Ishikawa (cell line): ENCODE measurements at regions not wholly inside any gene's neighbourhood (a gene's known extent, or its start where the extent isn't known, plus 50 kb on each side); places are given as distances from the start of the nearest gene placed in this dataset.
A peak's percentile ranks its signal among the peaks of the same experiment; 100 is the strongest.

Experiments used
- CEBPB ChIP-seq: IDR thresholded peaks from 2 replicates; pipeline ENCODE4 v1.6.1; 2012
- CREB1 ChIP-seq: IDR thresholded peaks from 2 replicates; pipeline ENCODE4 v1.6.1; 2012; ENCODE audit warnings: low read depth
- EGR1 ChIP-seq: IDR thresholded peaks from 2 replicates; pipeline ENCODE4 v1.6.1; 2012
- EP300 ChIP-seq: IDR thresholded peaks from 2 replicates; pipeline ENCODE4 v1.6.1; 2012; ENCODE audit warnings: borderline replicate concordance
- FOXM1 ChIP-seq: IDR thresholded peaks from 2 replicates; pipeline ENCODE4 v1.6.1; 2012; ENCODE audit warnings: low read depth, borderline replicate concordance
- NFIC ChIP-seq: IDR thresholded peaks from 2 replicates; pipeline ENCODE4 v1.6.1; 2012
- RAD21 ChIP-seq: IDR thresholded peaks from 2 replicates; pipeline ENCODE4 v1.6.1; 2012; ENCODE audit warnings: low read depth
- TAF1 ChIP-seq: IDR thresholded peaks from 2 replicates; pipeline ENCODE4 v1.6.1; 2012; ENCODE audit warnings: low read depth, mild to moderate bottlenecking
- TCF12 ChIP-seq: IDR thresholded peaks from 2 replicates; pipeline ENCODE4 v1.6.1; 2012; ENCODE audit warnings: low read depth
- TEAD4 ChIP-seq: IDR thresholded peaks from 2 replicates; pipeline ENCODE4 v1.6.1; 2012
- YY1 ChIP-seq: IDR thresholded peaks from 2 replicates; pipeline ENCODE4 v1.6.1; 2012; ENCODE audit warnings: low read depth
- ZBTB7A ChIP-seq: IDR thresholded peaks from 2 replicates; pipeline ENCODE4 v1.6.1; 2012; ENCODE audit warnings: low read depth
- TF ChIP-seq, protein P1 (sequence below): IDR thresholded peaks from 2 replicates; pipeline ENCODE4 v1.6.1; 2012
- TF ChIP-seq, protein P2 (sequence below): IDR thresholded peaks from 2 replicates; pipeline ENCODE4 v1.6.1; 2012; ENCODE audit warnings: low read depth, mild to moderate bottlenecking
- TF ChIP-seq, protein P3 (sequence below): IDR thresholded peaks from 2 replicates; pipeline ENCODE4 v1.6.1; 2012

DNA sequence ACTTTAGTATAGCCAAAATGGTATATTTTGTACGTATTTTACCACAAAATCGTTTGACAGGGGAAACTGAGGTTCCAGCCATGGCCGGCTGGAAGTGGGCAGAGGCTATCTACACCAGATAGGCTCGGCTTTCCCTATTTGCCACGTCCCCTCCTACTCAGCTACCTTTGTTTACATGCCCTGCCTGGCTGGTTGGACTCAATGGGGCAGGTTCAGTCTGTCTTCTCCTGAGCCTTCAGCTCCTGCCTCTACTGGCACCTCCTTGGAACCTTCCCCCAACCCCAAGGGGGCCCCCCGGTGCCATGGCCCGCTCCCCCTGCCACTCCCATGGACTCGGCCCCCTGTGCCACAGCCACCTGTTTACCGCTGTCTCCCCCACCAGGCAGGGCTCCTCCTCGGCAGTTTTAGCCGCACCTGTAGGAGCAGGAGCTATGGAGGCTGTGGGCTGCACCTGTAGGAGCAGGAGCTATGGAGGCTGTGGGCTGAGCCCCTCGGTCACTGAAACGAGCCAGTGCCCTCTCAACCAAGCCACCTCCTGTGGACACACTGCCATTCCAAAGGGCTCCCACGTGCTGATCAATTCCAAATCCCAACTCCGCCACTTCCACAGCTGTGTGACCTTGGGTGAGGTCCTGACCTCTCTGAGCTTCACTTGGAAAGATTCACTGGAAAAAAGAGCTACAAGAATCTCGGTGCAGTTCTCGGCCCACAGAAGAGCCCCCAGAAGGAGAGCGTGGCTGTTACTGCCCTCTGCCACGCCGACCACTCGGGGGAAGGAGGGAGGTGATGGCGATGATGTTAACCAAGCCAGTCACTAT is 62.2 kb downstream of the NCOR2 start:
- TF ChIP-seq YY1: no peak
- TF ChIP-seq TEAD4: no peak
- TF ChIP-seq, protein P1, sequence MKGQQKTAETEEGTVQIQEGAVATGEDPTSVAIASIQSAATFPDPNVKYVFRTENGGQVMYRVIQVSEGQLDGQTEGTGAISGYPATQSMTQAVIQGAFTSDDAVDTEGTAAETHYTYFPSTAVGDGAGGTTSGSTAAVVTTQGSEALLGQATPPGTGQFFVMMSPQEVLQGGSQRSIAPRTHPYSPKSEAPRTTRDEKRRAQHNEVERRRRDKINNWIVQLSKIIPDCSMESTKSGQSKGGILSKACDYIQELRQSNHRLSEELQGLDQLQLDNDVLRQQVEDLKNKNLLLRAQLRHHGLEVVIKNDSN: no peak
- TF ChIP-seq EGR1: no peak
- no peak for TF ChIP-seq EP300
- TF ChIP-seq ZBTB7A: no peak
- TF ChIP-seq CREB1: no peak
- TF ChIP-seq TAF1: no peak
- no peak for TF ChIP-seq NFIC
- TF ChIP-seq RAD21: no peak

DNA sequence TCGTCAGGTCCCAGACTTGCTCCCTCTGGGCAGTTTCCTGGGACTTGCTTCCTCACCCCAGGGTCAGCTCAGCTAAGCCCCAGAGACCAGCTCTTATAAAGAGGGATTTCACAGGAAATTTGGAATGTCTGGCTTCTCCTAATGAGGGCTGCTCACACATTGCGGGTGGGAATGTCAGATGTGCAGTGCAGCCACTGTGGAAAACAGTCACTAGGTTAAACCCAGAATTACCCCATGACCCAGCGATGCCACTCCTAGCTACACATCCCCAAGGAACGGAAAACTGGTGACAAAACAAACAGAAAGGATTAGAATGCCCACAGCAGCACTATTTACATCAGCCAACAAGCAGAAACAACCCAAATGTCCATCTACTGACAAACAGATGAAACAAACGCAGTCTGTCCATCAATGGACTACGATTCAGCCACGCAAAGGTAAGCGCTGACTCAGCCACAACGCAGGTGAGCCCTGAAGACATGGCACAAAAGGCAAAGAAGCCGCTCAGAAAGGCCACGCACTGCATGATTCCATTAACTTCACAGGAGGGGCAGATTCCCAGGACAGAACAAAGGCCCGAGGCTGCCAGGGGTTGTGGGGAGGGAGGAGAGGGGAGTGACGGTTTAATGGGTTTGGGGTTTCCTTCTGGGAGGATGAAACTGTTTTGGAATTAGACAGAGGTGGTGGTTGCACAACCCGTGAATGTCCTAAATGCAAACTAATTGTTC is 63.0 kb downstream of the NCOR2 start:
- TF ChIP-seq ZBTB7A: no peak
- no peak for TF ChIP-seq EGR1
- no peak for TF ChIP-seq YY1
- peak; percentile 80 for TF ChIP-seq TCF12
- TF ChIP-seq NFIC: peak; percentile 57
- peak; percentile 65 for TF ChIP-seq CEBPB
- TF ChIP-seq EP300: peak; percentile 57; the same call in 1 of the 2 replicates

DNA sequence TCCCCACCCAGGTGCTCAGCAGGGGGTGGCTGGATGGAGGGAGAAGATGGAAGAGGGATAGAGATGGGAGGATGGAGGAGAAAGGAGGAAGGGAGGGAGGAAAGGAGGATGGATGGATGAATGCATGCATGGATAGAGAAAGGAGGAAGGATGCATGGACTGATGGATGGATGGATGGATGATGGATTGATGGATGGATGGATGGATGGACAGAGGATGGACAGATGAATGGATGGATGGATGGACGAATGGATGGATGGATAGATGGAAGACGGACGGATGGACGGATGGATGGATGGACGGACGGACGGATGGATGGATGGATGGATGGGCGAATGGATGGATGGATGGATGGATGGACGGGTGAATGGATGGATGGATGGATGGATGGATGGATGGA is 64.1 kb downstream of the NCOR2 start:
- TF ChIP-seq TEAD4 (no peak), FOXM1 (no peak), RAD21 (no peak), TAF1 (no peak), NFIC (no peak), EGR1 (no peak), CREB1 (no peak), EP300 (no peak), ZBTB7A (no peak), CEBPB (no peak), YY1 (no peak), TCF12 (no peak)
- TF ChIP-seq, protein P2, sequence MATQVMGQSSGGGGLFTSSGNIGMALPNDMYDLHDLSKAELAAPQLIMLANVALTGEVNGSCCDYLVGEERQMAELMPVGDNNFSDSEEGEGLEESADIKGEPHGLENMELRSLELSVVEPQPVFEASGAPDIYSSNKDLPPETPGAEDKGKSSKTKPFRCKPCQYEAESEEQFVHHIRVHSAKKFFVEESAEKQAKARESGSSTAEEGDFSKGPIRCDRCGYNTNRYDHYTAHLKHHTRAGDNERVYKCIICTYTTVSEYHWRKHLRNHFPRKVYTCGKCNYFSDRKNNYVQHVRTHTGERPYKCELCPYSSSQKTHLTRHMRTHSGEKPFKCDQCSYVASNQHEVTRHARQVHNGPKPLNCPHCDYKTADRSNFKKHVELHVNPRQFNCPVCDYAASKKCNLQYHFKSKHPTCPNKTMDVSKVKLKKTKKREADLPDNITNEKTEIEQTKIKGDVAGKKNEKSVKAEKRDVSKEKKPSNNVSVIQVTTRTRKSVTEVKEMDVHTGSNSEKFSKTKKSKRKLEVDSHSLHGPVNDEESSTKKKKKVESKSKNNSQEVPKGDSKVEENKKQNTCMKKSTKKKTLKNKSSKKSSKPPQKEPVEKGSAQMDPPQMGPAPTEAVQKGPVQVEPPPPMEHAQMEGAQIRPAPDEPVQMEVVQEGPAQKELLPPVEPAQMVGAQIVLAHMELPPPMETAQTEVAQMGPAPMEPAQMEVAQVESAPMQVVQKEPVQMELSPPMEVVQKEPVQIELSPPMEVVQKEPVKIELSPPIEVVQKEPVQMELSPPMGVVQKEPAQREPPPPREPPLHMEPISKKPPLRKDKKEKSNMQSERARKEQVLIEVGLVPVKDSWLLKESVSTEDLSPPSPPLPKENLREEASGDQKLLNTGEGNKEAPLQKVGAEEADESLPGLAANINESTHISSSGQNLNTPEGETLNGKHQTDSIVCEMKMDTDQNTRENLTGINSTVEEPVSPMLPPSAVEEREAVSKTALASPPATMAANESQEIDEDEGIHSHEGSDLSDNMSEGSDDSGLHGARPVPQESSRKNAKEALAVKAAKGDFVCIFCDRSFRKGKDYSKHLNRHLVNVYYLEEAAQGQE: no peak
- TF ChIP-seq, protein P3, sequence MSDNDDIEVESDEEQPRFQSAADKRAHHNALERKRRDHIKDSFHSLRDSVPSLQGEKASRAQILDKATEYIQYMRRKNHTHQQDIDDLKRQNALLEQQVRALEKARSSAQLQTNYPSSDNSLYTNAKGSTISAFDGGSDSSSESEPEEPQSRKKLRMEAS: no peak
- TF ChIP-seq, protein P1: no peak

DNA sequence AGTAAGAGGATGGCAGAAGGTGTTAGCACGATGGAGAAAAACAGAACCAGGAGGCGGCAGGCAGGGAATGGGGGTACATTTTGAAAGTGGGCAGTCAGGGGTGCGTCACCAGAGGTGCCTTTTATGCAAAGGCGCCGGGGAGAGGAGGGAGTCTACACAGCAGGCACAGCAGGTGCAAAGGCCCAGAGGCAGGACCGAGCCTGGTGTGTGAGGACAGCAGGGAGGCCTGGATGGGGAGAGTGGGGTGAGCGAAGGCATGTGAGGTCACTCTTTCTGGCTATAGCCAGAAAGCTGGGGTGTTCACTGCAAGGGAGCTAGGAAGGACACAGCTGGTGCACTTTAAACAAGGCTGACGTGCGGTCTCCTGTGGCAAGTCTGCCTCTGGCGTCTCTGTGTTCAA is 65.0 kb downstream of the NCOR2 start:
- TF ChIP-seq CEBPB (no peak), EGR1 (no peak), TEAD4 (no peak)
- TF ChIP-seq, protein P3: no peak

DNA sequence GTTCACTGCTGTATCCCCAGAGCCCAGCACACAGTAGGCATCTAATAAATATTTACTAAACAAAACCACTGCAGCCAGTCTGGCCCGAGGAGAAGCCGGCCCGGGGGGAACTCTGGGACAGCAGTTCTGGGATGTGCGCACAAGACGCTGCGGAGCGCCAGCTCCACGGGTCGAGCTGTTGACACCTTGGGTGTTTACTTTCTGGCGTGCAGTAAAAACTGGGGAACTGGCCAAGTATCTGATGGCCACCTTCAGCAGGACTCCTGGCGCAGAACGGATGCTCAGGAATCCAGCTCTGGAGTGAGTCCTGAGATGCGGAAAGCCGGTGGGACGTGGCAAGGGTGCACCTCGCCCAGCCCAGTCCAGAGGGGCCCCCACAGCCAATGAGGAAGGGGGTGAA is 65.6 kb downstream of the NCOR2 start:
- TF ChIP-seq FOXM1: no peak
- TF ChIP-seq, protein P3: peak; percentile 31; the same call in 1 of the 2 replicates
- TF ChIP-seq TAF1: no peak
- 0 out of 2 replicates have a peak, but pooled peaks have one; percentile 43 for TF ChIP-seq TCF12

DNA sequence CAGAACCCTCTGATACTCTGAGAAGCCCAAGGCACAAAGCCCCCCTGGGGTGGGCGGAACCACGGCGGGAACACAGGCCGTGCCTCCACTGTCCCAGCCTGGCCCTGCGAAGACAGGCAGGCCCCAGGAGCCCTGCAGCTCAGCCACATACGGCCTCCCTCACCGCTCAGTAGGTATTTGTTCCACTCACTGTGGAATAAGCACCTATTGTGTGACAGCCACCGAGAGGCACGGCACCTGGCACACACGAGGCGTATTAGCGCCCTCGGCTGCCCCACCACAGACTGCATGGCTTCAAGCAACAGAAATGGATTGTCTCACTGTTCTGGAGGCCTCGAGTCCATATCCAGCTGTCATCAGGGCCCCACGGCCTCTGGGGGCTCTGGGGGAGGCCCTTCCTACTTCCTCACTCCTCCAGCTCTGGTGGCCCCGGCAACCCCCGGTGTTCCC is 66.3 kb downstream of the NCOR2 start:
- 0 out of 2 replicates have a peak, but pooled peaks have one; percentile 12 for TF ChIP-seq RAD21
- TF ChIP-seq, protein P3: no peak
- no peak for TF ChIP-seq CREB1
- no peak for TF ChIP-seq FOXM1
- TF ChIP-seq TCF12: no peak
- TF ChIP-seq EGR1: no peak
- TF ChIP-seq TEAD4: no peak
- TF ChIP-seq, protein P1: no peak
